PC-3 (cell line): ENCODE measurements at regions not wholly inside any gene's neighbourhood (a gene's known extent, or its start where the extent isn't known, plus 50 kb on each side); places are given as distances from the start of the nearest gene placed in this dataset.

Experiments used
- CTCF ChIP-seq: fragments of 300-600 bp; sonication (generic); conservative IDR thresholded peaks from 2 replicates; pipeline ENCODE4 v1.5.1; 2017; ENCODE audit warnings: antibody characterized with exemption, low read depth, mild to moderate bottlenecking, low read length
- EZH2 ChIP-seq: fragments of 300-600 bp; sonication (generic); IDR thresholded peaks from one replicate; pipeline ENCODE4 v1.6.1; 2017; ENCODE audit warnings: antibody characterized with exemption, mild to moderate bottlenecking, low read length; ENCODE audit not compliant: unreplicated experiment
- EZH2phosphoT487 ChIP-seq: fragments of 300-600 bp; sonication (generic); IDR thresholded peaks from 2 replicates; pipeline ENCODE4 v1.6.1; 2018; ENCODE audit warnings: mild to moderate bottlenecking, antibody characterized with exemption, low read length, borderline replicate concordance

GRCh38 chr16:88312732-88313131 is 70.0 kb upstream of the ZNF469 start:
- TF ChIP-seq CTCF = no peak
- no peak for TF ChIP-seq EZH2
- no peak for TF ChIP-seq EZH2phosphoT487
